SK-N-MC (cell line): ENCODE measurements at regions not wholly inside any gene's neighbourhood (a gene's known extent, or its start where the extent isn't known, plus 50 kb on each side); places are given as distances from the start of the nearest gene placed in this dataset.

ENCODE experiments used
- EZH2 ChIP-seq: fragments of 200-600 bp; sonication (generic); IDR thresholded peaks from one replicate; pipeline ENCODE4 v1.6.1; 2017; ENCODE audit warnings: antibody characterized with exemption
- FOXP2 ChIP-seq: optimal IDR thresholded peaks from 2 replicates; pipeline ENCODE3; 2011; ENCODE audit warnings: mild to moderate bottlenecking, moderate library complexity; ENCODE audit not compliant: insufficient read depth; ENCODE audit errors: extremely low read length, control extremely low read depth
- POLR2AphosphoS5 ChIP-seq: IDR thresholded peaks from 2 replicates; pipeline ENCODE4 v1.6.1; 2012; ENCODE audit warnings: mild to moderate bottlenecking, low read depth, low read length, borderline replicate concordance

DNA sequence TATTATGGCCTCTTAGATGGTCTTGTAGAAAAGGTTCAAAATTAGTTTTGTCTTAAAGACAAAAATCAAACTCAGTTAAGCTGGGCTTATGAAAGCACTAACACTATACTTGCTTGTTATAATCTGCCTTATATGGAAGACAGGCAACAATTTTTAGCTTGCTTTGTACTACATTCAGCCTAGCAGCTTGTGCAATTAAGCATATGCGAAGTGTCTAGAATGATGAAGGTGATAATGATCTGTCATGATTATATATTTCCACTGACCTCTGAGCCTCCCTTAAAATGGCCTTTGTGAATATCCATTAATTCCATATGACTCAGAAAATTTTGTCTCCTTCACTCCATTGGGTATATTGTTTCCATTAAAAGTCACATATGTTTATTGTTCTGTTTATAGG, 834.9 kb downstream of the OLFM4 start:
- no peak for TF ChIP-seq POLR2AphosphoS5
- no peak for TF ChIP-seq EZH2
- TF ChIP-seq FOXP2, result no peak
